Cardiac muscle cell (in vitro differentiated cells and primary cell): ENCODE measurements at regions not wholly inside any gene's neighbourhood (a gene's known extent, or its start where the extent isn't known, plus 50 kb on each side); places are given as distances from the start of the nearest gene placed in this dataset.

ENCODE experiments used
- DNase-seq, 2 donors: peaks; one replicate each; pipeline versions ENCODE4 v3.0.0 to v3.0.0-alpha.2; 2010 to 2017; ENCODE audit warnings: low read depth in 1 of 2, low spot score in 1 of 2
- H3K27ac ChIP-seq: fragments of 200-600 bp; sonication (generic); 2 replicates; pipeline ENCODE4 v1.5.1; 2016
- H3K27me3 ChIP-seq: fragments of 200-600 bp; sonication (generic); 2 replicates; pipeline ENCODE4 v1.6.0; 2016; ENCODE audit warnings: control low read depth
- H3K36me3 ChIP-seq: fragments of 200-600 bp; sonication (generic); 2 replicates; pipeline ENCODE4 v1.5.1; 2016; ENCODE audit warnings: control low read depth
- H3K4me1 ChIP-seq: fragments of 200-600 bp; sonication (generic); 2 replicates; pipeline ENCODE4 v1.8.1; 2017; ENCODE audit warnings: low read depth, mild to moderate bottlenecking, mixed run types
- H3K4me3 ChIP-seq: fragments of 200-600 bp; sonication (generic); 2 replicates; pipeline ENCODE4 v1.5.1; 2016; ENCODE audit warnings: mild to moderate bottlenecking
- H3K9me3 ChIP-seq: fragments of 200-600 bp; sonication (generic); 2 replicates; pipeline ENCODE4 v1.5.1; 2017; ENCODE audit warnings: low read depth, mild to moderate bottlenecking, control low read depth
- CTCF ChIP-seq: IDR thresholded peaks from 2 replicates; pipeline ENCODE4 v1.5.1; 2012; ENCODE audit warnings: low read depth, mild to moderate bottlenecking, low read length

GRCh38 chr5:142385194-142385593, 60.4 kb upstream of the SPRY4 start:
- peaks cover 23% of the 10 kb centered on the region for H3K4me1 ChIP-seq
- H3K9me3 ChIP-seq = no peaks in the 10 kb centered on the region
- no peak overlapping the region for H3K4me3 ChIP-seq
- TF ChIP-seq CTCF = no peak
- H3K36me3 ChIP-seq = no peaks in the 10 kb centered on the region
- H3K27me3 ChIP-seq = no peaks in the 10 kb centered on the region
- no peak overlapping the region for H3K27ac ChIP-seq
- peak in 1 of 2 donors; percentile 45 for DNase-seq

- no peak for TF ChIP-seq CTCF
- no peak overlapping the region for H3K4me3 ChIP-seq
- peaks cover 13% of the 10 kb centered on the region for H3K4me1 ChIP-seq
- H3K27me3 ChIP-seq = no peaks in the 10 kb centered on the region
- DNase-seq = no peak
- no peaks in the 10 kb centered on the region for H3K36me3 ChIP-seq
- no peaks in the 10 kb centered on the region for H3K9me3 ChIP-seq
- no peak overlapping the region for H3K27ac ChIP-seq
Observed at GRCh38 chr5:142384014-142384413, 59.2 kb upstream of the SPRY4 start.

GRCh38 chr5:142382186-142382585, 57.4 kb upstream of the SPRY4 start:
- Histone ChIP-seq H3K9me3 (no peaks in the 10 kb centered on the region), H3K27me3 (no peaks in the 10 kb centered on the region), H3K4me3 (no peak overlapping the region), H3K36me3 (no peaks in the 10 kb centered on the region), H3K4me1 (peaks cover 13% of the 10 kb centered on the region), H3K27ac (no peak overlapping the region)
- DNase-seq = no peak
- no peak for TF ChIP-seq CTCF

- H3K36me3 ChIP-seq = no peaks in the 10 kb centered on the region
- H3K4me1 ChIP-seq = peaks cover 8% of the 10 kb centered on the region
- TF ChIP-seq CTCF = no peak
- no peak overlapping the region for H3K4me3 ChIP-seq
- H3K27me3 ChIP-seq = no peaks in the 10 kb centered on the region
- no peak for DNase-seq
- no peak overlapping the region for H3K27ac ChIP-seq
- H3K9me3 ChIP-seq = no peaks in the 10 kb centered on the region
Observed at GRCh38 chr5:142378737-142379634, 54.2 kb upstream of the SPRY4 start.

GRCh38 chr5:142375944-142376411, 51.2 kb upstream of the SPRY4 start:
- Histone ChIP-seq H3K27me3 (no peaks in the 10 kb centered on the region), H3K4me1 (peaks cover 8% of the 10 kb centered on the region), H3K9me3 (no peaks in the 10 kb centered on the region), H3K27ac (peak overlapping the region; percentile 47), H3K36me3 (no peaks in the 10 kb centered on the region), H3K4me3 (no peak overlapping the region)
- no peak for TF ChIP-seq CTCF
- no peak for DNase-seq
